PFSK-1 (cell line): ENCODE measurements at regions not wholly inside any gene's neighbourhood (a gene's known extent, or its start where the extent isn't known, plus 50 kb on each side); places are given as distances from the start of the nearest gene placed in this dataset.

Source experiments
- POLR2AphosphoS5 ChIP-seq: IDR thresholded peaks from 2 replicates; pipeline ENCODE4 v1.6.1; 2012; ENCODE audit warnings: low read depth, mild to moderate bottlenecking, control low read depth, low read length, moderate library complexity
- TAF1 ChIP-seq: IDR thresholded peaks from 2 replicates; pipeline ENCODE4 v1.6.1; 2012; ENCODE audit warnings: low read length, control low read depth, borderline replicate concordance; ENCODE audit not compliant: insufficient read depth

GRCh38 chr3:135392151-135392550, 573.4 kb upstream of the PPP2R3A start:
- TF ChIP-seq TAF1 (no peak), POLR2AphosphoS5 (no peak)
